Activated CD4-positive, alpha-beta T cell treated with anti-CD3 and anti-CD28 coated beads, Interleukin-2, amount 10 ng/mL, durations not matched to agents 24 days and 14 days (primary cell): ENCODE measurements at regions not wholly inside any gene's neighbourhood (a gene's known extent, or its start where the extent isn't known, plus 50 kb on each side); places are given as distances from the start of the nearest gene placed in this dataset.
A peak's percentile ranks its signal among the peaks of the same experiment; 100 is the strongest.

Source experiments
- DNase-seq: peaks from one replicate; pipeline ENCODE4 v3.0.0; 2022
- H3K27ac Mint-ChIP-seq: one replicate; pipeline ENCODE4 v1.8.0; 2022; ENCODE audit warnings: mild to moderate bottlenecking, mixed read lengths
- H3K27me3 Mint-ChIP-seq: one replicate; pipeline ENCODE4 v1.8.0; 2022; ENCODE audit warnings: mixed read lengths
- H3K36me3 Mint-ChIP-seq: one replicate; pipeline ENCODE4 v1.8.0; 2022; ENCODE audit warnings: low read depth, mild to moderate bottlenecking, mixed read lengths
- H3K4me1 Mint-ChIP-seq: one replicate; pipeline ENCODE4 v1.8.0; 2021; ENCODE audit warnings: mixed read lengths
- H3K4me3 Mint-ChIP-seq: one replicate; pipeline ENCODE4 v1.8.0; 2022; ENCODE audit warnings: mild to moderate bottlenecking, moderate library complexity, mixed read lengths
- H3K9me3 Mint-ChIP-seq: one replicate; pipeline ENCODE4 v1.8.0; 2021; ENCODE audit warnings: mixed read lengths
- intact Hi-C: fragments of 100-400 bp; cut with micrococcal nuclease; formaldehyde crosslinking; loops from one replicate; pipeline ENCODE4 v1.15.1; 2023

DNA sequence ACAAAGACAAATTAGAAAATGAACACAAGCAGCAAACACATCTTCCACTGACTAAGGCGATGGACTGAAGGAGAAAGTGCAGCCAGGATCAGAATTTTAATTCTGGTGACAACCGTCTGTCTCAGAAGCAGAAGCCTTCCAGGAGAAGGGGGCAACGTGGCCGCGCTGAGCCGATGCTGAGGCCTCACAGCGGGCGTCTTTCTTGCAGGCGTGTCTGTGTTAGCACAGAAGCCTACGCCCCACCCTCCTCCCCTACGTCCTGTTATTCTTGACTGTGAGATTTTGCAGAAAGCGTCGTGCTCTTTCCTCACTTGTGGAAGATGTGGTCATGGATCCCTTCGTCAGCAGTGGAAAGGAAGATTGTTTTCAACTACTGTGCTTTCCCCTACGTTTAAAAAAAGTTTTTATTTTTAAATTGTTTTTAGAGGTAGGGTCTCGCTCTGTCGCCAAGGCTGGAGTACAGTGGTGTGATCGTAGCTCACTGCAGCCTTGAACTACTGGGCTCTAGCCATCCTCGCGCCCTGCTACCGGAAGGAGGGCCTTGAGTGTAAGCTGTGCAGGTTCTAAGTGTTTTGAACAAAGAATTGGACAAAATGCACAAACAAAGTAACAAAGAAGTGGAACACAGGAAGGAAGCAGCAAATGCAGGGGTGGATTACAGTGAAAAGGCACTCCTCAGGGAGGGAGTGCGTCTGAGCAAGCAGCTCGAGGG lies 422.0 kb downstream of the GALR1 start:
- Mint-ChIP-seq H3K27me3 (no peaks in the 10 kb centered on the region), H3K4me3 (no peak overlapping the region), H3K36me3 (no peaks in the 10 kb centered on the region), H3K9me3 (no peaks in the 10 kb centered on the region), H3K4me1 (no peaks in the 10 kb centered on the region), H3K27ac (no peak overlapping the region)
- DNase-seq, result peak; percentile 40
- intact Hi-C loops, result no loop called here

DNA sequence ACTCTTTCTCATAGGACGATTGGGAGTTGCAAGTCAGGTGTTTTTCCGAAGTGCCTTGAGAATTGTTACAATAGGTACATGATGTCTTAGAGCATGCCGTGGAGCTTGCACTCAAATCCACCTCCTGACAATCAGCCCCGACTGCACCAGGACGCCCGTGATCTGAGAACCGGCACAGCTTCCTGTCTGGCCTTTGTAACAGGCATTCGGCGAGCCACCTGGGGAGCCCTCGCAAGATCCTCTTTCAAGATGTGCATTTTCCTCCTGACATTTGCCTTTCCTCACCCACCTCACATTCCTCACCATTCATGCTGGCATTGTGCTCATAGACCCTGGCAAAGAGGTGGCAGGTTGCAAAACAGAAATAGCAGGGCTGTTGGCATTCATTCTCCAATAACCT lies 427.3 kb downstream of the GALR1 start:
- Mint-ChIP-seq H3K4me1 (peaks cover 2% of the 10 kb centered on the region), H3K4me3 (no peak overlapping the region), H3K27ac (no peak overlapping the region), H3K36me3 (no peaks in the 10 kb centered on the region), H3K9me3 (no peaks in the 10 kb centered on the region), H3K27me3 (no peaks in the 10 kb centered on the region)
- DNase-seq, result peak; percentile 50
- intact Hi-C loops, result no loop called here

DNA sequence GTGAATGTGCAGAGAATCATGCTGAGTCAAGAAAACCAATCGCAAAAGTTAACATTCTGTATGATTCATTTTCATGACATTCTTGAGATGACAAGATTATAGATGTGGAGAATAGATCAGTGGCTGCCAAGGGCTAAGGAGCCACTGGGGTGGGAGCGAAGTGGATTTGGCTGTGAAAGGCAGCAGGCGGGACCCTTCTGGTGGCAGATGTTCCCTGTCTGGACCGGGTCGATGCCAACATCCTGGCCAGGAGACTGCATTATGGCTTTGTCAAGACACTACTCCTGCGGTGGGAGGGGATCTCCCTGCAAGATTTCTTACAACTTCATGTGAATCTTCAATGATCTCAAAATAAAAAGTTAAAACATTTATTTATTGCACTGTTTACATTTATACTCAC lies 427.9 kb downstream of the GALR1 start:
- Mint-ChIP-seq H3K36me3 (no peaks in the 10 kb centered on the region), H3K9me3 (no peaks in the 10 kb centered on the region), H3K4me3 (no peak overlapping the region), H3K27me3 (no peaks in the 10 kb centered on the region), H3K4me1 (peaks cover 2% of the 10 kb centered on the region), H3K27ac (no peak overlapping the region)
- intact Hi-C loops, result no loop called here
- peak; percentile 25 for DNase-seq

DNA sequence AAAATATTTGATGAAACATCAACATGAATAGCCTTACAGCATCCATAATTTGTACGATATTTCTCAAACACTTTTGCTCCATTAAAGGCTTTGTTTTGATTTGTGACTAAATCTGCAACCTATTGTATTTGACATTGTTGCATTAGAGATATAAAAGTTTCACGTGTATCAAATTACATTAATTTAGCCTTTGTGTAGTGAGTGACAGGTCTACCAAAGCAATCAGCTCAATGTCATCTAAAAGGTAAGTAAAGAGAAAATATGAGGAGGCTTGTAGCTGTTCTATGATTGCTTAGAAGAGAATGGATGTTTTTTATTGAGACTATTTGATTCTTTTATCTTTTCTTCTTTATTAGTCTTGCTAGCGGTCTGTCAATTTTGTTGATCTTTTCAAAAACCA lies 430.2 kb downstream of the GALR1 start:
- Mint-ChIP-seq H3K27me3 (no peaks in the 10 kb centered on the region), H3K9me3 (no peaks in the 10 kb centered on the region), H3K4me1 (peaks cover 2% of the 10 kb centered on the region), H3K36me3 (no peaks in the 10 kb centered on the region), H3K4me3 (no peak overlapping the region), H3K27ac (no peak overlapping the region)
- DNase-seq, result no peak
- intact Hi-C loops, result no loop called here

DNA sequence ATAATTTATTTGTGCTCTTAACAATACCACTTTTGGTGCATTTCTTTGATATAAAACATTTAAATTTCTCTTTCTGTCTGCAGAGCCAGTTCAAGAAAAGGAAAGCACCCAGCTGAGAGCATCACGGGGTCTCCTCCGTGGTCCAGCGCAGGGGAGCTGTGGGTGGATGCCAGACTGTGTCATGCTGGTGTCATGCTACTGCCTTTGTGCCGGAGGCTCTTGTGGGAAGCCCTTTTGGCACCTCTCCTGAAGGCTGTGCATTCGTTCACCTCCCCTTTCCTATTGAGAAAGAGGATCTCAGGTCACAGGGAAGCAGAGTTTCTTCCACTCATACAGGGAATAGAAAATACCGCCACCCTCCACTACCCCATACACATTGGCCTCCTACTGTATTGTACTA lies 450.4 kb downstream of the GALR1 start:
- Mint-ChIP-seq H3K27me3 (peaks cover 1% of the 10 kb centered on the region), H3K36me3 (no peaks in the 10 kb centered on the region), H3K4me3 (no peak overlapping the region), H3K9me3 (no peaks in the 10 kb centered on the region), H3K27ac (no peak overlapping the region), H3K4me1 (no peaks in the 10 kb centered on the region)
- intact Hi-C loops, result no loop called here
- no peak for DNase-seq

DNA sequence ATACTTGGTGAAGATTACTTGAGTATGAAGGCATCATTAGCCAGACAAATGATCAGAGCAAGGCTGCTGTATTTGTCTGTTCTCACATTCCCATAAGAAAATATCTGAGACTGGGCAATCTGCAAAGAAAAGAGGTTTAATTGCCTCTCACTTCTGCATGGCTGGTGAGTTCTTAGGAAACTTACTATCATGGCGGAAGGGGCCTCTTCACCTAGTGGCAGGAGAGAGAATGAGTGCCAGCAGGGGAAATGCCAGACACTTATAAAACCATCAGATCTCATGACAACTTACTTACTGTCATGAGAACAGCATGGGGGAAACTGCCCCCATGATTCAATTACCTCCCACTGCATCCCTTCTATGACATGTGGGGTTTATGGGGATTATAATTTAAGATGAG lies 452.3 kb downstream of the GALR1 start:
- peaks cover 1% of the 10 kb centered on the region for H3K27me3 Mint-ChIP-seq
- no peaks in the 10 kb centered on the region for H3K36me3 Mint-ChIP-seq
- H3K9me3 Mint-ChIP-seq, result no peaks in the 10 kb centered on the region
- intact Hi-C loops, result no loop called here
- H3K4me3 Mint-ChIP-seq, result no peak overlapping the region
- no peak overlapping the region for H3K27ac Mint-ChIP-seq
- DNase-seq, result no peak
- no peaks in the 10 kb centered on the region for H3K4me1 Mint-ChIP-seq

DNA sequence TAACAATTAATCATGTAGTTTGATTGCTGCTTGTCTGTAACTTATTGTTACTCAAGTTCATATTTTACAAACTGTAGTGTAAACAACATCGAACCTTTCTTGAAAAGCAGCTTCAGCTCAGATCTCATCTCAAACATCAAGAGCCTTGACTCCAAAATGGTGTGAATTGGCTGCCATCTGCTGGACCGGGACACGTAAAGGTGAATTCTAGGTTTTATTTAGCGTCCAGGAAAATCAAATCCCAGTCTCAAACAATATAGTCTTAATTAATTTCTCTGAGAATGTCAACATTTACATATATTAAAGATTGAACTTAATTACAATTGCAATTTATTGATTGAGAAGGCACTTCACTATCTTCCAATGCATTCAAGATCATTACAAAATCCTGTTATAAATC lies 453.0 kb downstream of the GALR1 start:
- intact Hi-C loops, result no loop called here

DNA sequence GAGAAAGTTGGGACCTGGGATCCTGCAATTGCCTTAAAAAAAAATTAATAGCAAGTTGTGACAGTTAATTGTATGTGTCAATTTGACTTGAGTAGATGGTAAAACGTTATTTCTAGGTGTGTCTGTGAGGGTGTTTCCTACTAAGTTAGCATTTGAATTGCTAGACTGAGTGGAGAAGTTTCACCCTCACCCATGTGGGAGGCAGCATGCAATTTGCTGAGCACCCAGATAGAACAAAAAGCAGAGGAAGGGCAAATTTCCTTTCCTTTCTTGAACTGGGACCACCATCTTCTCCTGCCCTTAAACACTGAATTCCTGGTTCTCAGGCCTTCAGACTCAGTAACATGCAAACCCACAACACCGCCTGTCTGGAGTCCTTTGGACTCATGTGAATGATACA lies 455.7 kb downstream of the GALR1 start:
- Mint-ChIP-seq H3K27me3 (peaks cover 1% of the 10 kb centered on the region), H3K36me3 (no peaks in the 10 kb centered on the region), H3K27ac (no peak overlapping the region), H3K4me1 (no peaks in the 10 kb centered on the region), H3K4me3 (no peak overlapping the region), H3K9me3 (no peaks in the 10 kb centered on the region)
- DNase-seq, result no peak
- intact Hi-C loops, result no loop called here

More for the DNA sequence above, 453.0 kb downstream of the GALR1 start:
- H3K9me3 Mint-ChIP-seq, result no peaks in the 10 kb centered on the region
- H3K4me3 Mint-ChIP-seq, result no peak overlapping the region
- no peak for DNase-seq
- H3K36me3 Mint-ChIP-seq, result no peaks in the 10 kb centered on the region
- H3K4me1 Mint-ChIP-seq, result no peaks in the 10 kb centered on the region
- peaks cover 1% of the 10 kb centered on the region for H3K27me3 Mint-ChIP-seq
- no peak overlapping the region for H3K27ac Mint-ChIP-seq

DNA sequence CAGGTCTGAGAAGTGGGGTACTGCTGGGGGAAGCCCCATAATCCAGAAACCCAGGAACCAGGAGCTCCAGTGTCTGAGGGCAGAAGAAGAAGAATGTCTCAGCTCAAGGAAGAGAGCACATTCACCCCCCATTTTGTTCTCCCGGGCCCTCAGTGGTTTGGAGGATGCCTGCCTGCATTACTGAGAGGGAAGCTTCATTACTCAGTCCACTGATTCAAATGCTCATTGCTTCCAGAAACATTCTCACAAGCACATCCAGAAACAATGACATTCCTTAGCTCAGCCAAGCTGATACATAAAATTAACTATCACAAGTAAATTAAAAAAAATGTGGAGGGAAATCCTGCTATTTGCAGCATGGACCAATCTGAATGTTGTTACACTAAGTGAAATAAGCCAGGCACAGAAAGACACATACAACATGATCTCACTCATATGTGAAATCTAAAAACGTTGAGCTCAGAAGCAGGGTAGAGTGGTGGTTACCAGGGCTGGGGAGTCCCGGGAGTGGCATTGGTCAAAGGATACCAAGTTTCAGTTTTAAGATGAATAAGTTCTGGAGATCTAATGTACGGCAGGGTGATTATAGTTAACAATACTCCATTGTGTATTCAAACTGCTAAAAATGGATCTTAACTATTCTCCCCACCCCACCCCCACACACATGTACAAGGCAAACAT lies 459.3 kb downstream of the GALR1 start:
- Mint-ChIP-seq H3K4me3 (no peak overlapping the region), H3K36me3 (no peaks in the 10 kb centered on the region), H3K27ac (no peak overlapping the region), H3K9me3 (no peaks in the 10 kb centered on the region), H3K4me1 (no peaks in the 10 kb centered on the region), H3K27me3 (no peaks in the 10 kb centered on the region)
- DNase-seq, result no peak
- intact Hi-C loops, result no loop called here

DNA sequence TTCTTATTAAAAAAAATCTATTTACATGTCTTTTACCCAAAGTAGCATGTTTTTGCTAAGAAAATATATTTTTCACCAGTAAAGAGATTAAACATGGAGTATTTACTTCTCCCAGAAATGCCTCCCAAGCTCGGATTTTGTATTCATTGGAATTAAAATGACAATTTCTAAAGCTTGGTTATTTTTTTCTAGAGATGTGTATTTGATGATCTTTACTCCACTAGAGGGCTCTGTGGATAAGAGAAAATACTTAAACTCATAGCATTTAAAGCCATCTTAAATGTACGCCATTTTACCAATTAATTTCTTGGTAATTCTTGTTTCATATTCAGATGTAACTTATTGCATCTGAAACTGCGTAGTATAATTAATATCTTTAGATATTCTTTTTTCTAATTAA lies 461.4 kb downstream of the GALR1 start:
- H3K27me3 Mint-ChIP-seq, result no peaks in the 10 kb centered on the region
- no peaks in the 10 kb centered on the region for H3K4me1 Mint-ChIP-seq
- intact Hi-C loops, result no loop called here
- H3K4me3 Mint-ChIP-seq, result no peak overlapping the region
- H3K36me3 Mint-ChIP-seq, result no peaks in the 10 kb centered on the region
- no peak for DNase-seq
- H3K9me3 Mint-ChIP-seq, result no peaks in the 10 kb centered on the region
- H3K27ac Mint-ChIP-seq, result no peak overlapping the region

DNA sequence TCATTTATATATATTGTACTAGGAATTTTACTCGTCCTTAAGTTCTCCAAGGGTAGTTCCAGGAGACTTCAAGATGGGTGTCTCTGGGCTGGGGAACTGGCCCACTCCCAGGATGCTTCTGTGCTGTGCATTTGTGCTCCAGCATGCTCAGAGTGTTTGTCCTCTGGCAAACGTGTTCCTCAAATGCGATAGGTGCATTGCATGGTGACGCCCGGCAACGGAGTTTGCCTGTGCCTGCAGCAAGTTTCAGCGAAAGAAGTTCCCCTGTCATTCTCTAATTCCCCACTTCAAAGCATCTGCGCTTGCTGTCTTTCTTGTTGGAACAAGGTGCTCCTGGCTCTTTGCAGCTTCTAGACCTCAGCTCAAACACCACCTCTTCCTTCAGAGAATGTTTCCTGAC lies 465.1 kb downstream of the GALR1 start:
- intact Hi-C loops, result no loop called here
- no peak for DNase-seq
- Mint-ChIP-seq H3K27me3 (no peaks in the 10 kb centered on the region), H3K27ac (no peak overlapping the region), H3K36me3 (no peaks in the 10 kb centered on the region), H3K4me3 (no peak overlapping the region), H3K9me3 (no peaks in the 10 kb centered on the region), H3K4me1 (no peaks in the 10 kb centered on the region)

DNA sequence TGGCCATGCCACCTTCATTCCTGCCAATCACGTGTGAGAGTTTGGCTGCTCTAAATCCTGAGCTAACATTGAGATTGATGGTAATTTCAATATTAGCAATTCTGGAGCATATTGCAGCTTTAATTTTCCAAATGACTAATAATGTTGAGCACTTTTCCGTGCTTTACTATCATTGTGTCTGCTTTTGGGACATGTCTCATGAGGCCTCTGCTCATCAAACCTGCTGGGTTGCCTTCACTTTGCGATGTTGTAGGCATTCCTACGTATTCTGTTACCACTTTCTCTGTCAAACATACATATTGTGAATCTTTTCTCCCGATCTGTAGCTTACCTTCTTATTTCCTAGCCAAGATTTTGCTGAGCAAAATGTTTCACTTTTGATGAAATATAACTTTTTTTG lies 466.6 kb downstream of the GALR1 start:
- intact Hi-C loops, result no loop called here
- no peak overlapping the region for H3K4me3 Mint-ChIP-seq
- DNase-seq, result no peak
- H3K36me3 Mint-ChIP-seq, result no peaks in the 10 kb centered on the region
- H3K9me3 Mint-ChIP-seq, result no peaks in the 10 kb centered on the region
- H3K27me3 Mint-ChIP-seq, result no peaks in the 10 kb centered on the region
- H3K27ac Mint-ChIP-seq, result no peak overlapping the region
- no peaks in the 10 kb centered on the region for H3K4me1 Mint-ChIP-seq

DNA sequence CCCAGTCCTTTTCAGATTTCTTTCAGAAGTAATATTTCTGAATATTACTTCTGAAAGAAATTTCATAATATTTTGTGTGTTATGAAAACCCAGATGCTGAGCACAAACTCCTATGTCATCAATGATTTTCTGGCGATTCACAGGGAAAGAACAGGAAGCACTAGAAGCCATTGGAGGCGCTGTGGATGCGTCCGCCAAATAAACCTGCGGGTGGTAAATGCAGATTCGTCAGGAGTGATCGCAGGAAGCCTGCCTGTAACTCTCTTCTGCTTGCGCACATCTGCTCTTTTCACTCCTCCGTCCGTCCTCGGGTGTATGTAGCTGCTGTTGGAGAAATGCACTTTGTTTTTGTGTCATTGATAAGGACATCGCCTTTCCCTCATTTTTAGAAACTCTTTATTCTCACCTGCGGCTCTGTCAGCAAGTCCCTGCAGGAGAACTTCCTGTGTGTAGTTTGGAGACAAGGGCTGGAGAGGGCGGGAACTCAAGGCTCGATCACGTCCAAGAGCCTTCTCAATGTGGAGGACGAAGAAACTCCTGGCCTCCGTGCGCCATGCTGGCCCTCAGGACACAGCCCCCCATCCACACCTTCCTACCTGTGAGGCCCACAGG lies 483.8 kb downstream of the GALR1 start:
- Mint-ChIP-seq H3K36me3 (no peaks in the 10 kb centered on the region), H3K27me3 (no peaks in the 10 kb centered on the region)

DNA sequence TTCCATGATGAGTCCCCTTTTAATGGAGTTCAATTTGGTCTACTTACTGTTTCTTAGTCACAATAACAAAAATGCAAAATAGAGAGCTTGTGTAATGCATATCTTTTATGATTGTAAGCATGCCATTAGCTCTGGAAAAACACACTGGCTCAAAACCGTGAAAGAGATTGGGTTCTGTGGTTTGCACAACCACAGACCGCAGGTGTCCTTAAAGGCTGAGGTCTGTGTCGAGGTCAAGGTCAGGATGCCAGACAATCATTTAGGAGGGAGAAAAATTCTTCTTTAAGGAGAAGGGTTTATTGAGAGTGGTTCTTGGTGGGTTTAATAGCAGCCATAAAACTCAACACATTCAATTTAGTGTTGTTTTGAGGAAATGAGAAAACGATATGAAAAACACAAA lies 487.2 kb downstream of the GALR1 start:
- Mint-ChIP-seq H3K27me3 (no peaks in the 10 kb centered on the region), H3K9me3 (no peaks in the 10 kb centered on the region), H3K27ac (no peak overlapping the region), H3K4me3 (no peak overlapping the region), H3K36me3 (no peaks in the 10 kb centered on the region), H3K4me1 (no peaks in the 10 kb centered on the region)
- no peak for DNase-seq
- intact Hi-C loops, result no loop called here

More for the DNA sequence above, 483.8 kb downstream of the GALR1 start:
- Mint-ChIP-seq H3K9me3 (no peaks in the 10 kb centered on the region), H3K27ac (no peak overlapping the region), H3K4me3 (no peak overlapping the region), H3K4me1 (no peaks in the 10 kb centered on the region)
- DNase-seq, result no peak
- intact Hi-C loops, result no loop called here
